DOHH2 (cell line): ENCODE measurements at regions not wholly inside any gene's neighbourhood (a gene's known extent, or its start where the extent isn't known, plus 50 kb on each side); places are given as distances from the start of the nearest gene placed in this dataset.

Experiments used
- CTCF ChIP-seq: fragments of 200-600 bp; sonication (generic); IDR thresholded peaks from one replicate; pipeline ENCODE4 v1.5.1; 2014; ENCODE audit warnings: antibody characterized with exemption, mild to moderate bottlenecking, low read depth, low read length; ENCODE audit not compliant: poor library complexity, severe bottlenecking
- EZH2phosphoT487 ChIP-seq: fragments of 200-600 bp; sonication (generic); IDR thresholded peaks from 2 replicates; pipeline ENCODE4 v1.6.1; 2017; ENCODE audit warnings: borderline replicate concordance, mild to moderate bottlenecking, antibody characterized with exemption, low read length, moderate library complexity, mixed read lengths

- TF ChIP-seq CTCF (no peak), EZH2phosphoT487 (no peak)
These were observed 576.5 kb downstream of the ZNF385D start for GRCh38 chr3:21174461-21174860.
